ENCODE measurements at regions not wholly inside any gene's neighbourhood (a gene's known extent, or its start where the extent isn't known, plus 50 kb on each side); places are given as distances from the start of the nearest gene placed in this dataset.

- Histone ChIP-seq H3K4ac (ENCODE audit: low read depth in 1 of 2, low read length in 2 of 2) (no peak overlapping the region), H3K4me3 (ENCODE audit: insufficient read depth in 1 of 2, low read depth in 1 of 2, low read length in 2 of 2) (no peak overlapping the region), H3K14ac (ENCODE audit: low read length in 2 of 2) (no peak overlapping the region), H2BK12ac (ENCODE audit: low read length in 2 of 2) (no peak overlapping the region), H3K9me3 (ENCODE audit: control insufficient read depth, low read length) (no peaks in the 10 kb centered on the region), H3K79me1 (replicated peaks; ENCODE audit: low read length, poor library complexity, severe bottlenecking) (no peaks in the 10 kb centered on the region), H3K27me3 (ENCODE audit: control insufficient read depth in 1 of 2, insufficient read depth in 1 of 2, low read length in 2 of 2) (no peaks in the 10 kb centered on the region), H3K27ac (ENCODE audit: low read length, poor library complexity, severe bottlenecking) (no peak overlapping the region), H3K4me2 (ENCODE audit: low read length, poor library complexity, severe bottlenecking) (no peak overlapping the region), H3K23ac (ENCODE audit: low read length in 2 of 2) (peak overlapping the region in 1 of 2 experiments; percentile 49), H3K9ac (ENCODE audit: low read length) (no peak overlapping the region), H3K36me3 (ENCODE audit: control insufficient read depth in 1 of 2, insufficient read depth in 2 of 2, low read depth in 1 of 2, low read length in 2 of 2) (no peaks in the 10 kb centered on the region), H3K18ac (ENCODE audit: low read depth in 1 of 2, low read length in 2 of 2) (peak overlapping the region in 1 of 2 experiments; percentile 69), H2AK5ac (ENCODE audit: low read length, severe bottlenecking) (no peak overlapping the region), H2BK120ac (ENCODE audit: low read depth, low read length) (no peak overlapping the region), H2AFZ (ENCODE audit: low read depth, low read length) (no peak overlapping the region), H2BK15ac (ENCODE audit: low read depth, poor library complexity, severe bottlenecking) (no peak overlapping the region), H3K4me1 (ENCODE audit: control insufficient read depth, insufficient read depth, low read depth, low read length) (peaks cover 1% of the 10 kb centered on the region), H4K8ac (ENCODE audit: low read length) (no peak overlapping the region), H4K91ac (ENCODE audit: low read length) (no peak overlapping the region), H2BK5ac (ENCODE audit: low read depth, low read length, poor library complexity, severe bottlenecking) (no peak overlapping the region)
- WGBS = 96% methylated on average over 2 of the region's 2 CpGs
- DNase-seq = no peak
These were observed 64.4 kb upstream of the NOX3 start for GRCh38 chr6:155520078-155520477.

- Histone ChIP-seq H3K4me2 (ENCODE audit: low read length, poor library complexity, severe bottlenecking) (no peak overlapping the region), H4K91ac (ENCODE audit: low read length) (no peak overlapping the region), H3K9ac (ENCODE audit: low read length) (no peak overlapping the region), H3K23ac (ENCODE audit: low read length in 2 of 2) (no peak overlapping the region), H3K4ac (ENCODE audit: low read depth in 1 of 2, low read length in 2 of 2) (no peak overlapping the region), H3K14ac (ENCODE audit: low read length in 2 of 2) (no peak overlapping the region), H3K9me3 (ENCODE audit: control insufficient read depth, low read length) (no peaks in the 10 kb centered on the region), H2BK12ac (ENCODE audit: low read length in 2 of 2) (no peak overlapping the region), H3K27me3 (ENCODE audit: control insufficient read depth in 1 of 2, insufficient read depth in 1 of 2, low read length in 2 of 2) (no peaks in the 10 kb centered on the region), H3K27ac (ENCODE audit: low read length, poor library complexity, severe bottlenecking) (no peak overlapping the region), H3K4me3 (ENCODE audit: insufficient read depth in 1 of 2, low read depth in 1 of 2, low read length in 2 of 2) (no peak overlapping the region), H2AK5ac (ENCODE audit: low read length, severe bottlenecking) (no peak overlapping the region), H2AFZ (ENCODE audit: low read depth, low read length) (no peak overlapping the region), H2BK5ac (ENCODE audit: low read depth, low read length, poor library complexity, severe bottlenecking) (no peak overlapping the region), H3K36me3 (ENCODE audit: control insufficient read depth in 1 of 2, insufficient read depth in 2 of 2, low read depth in 1 of 2, low read length in 2 of 2) (no peaks in the 10 kb centered on the region), H4K8ac (ENCODE audit: low read length) (no peak overlapping the region), H3K79me1 (replicated peaks; ENCODE audit: low read length, poor library complexity, severe bottlenecking) (no peaks in the 10 kb centered on the region), H3K4me1 (ENCODE audit: control insufficient read depth, insufficient read depth, low read depth, low read length) (peaks cover 1% of the 10 kb centered on the region), H2BK120ac (ENCODE audit: low read depth, low read length) (no peak overlapping the region), H2BK15ac (ENCODE audit: low read depth, poor library complexity, severe bottlenecking) (no peak overlapping the region), H3K18ac (ENCODE audit: low read depth in 1 of 2, low read length in 2 of 2) (no peak overlapping the region)
- no peak for DNase-seq
- 83% methylated on average over 1 of the region's 1 CpG for WGBS
These were observed 63.6 kb upstream of the NOX3 start for GRCh38 chr6:155519176-155519738.

- H3K36me3 ChIP-seq (ENCODE audit: control insufficient read depth in 1 of 2, insufficient read depth in 2 of 2, low read depth in 1 of 2, low read length in 2 of 2) = no peaks in the 10 kb centered on the region
- H2BK12ac ChIP-seq (ENCODE audit: low read length in 2 of 2) = no peak overlapping the region
- no peak overlapping the region for H3K27ac ChIP-seq (ENCODE audit: low read length, poor library complexity, severe bottlenecking)
- no peak overlapping the region for H3K23ac ChIP-seq (ENCODE audit: low read length in 2 of 2)
- no peak overlapping the region for H2BK5ac ChIP-seq (ENCODE audit: low read depth, low read length, poor library complexity, severe bottlenecking)
- H2AK5ac ChIP-seq (ENCODE audit: low read length, severe bottlenecking) = no peak overlapping the region
- no peak overlapping the region for H4K8ac ChIP-seq (ENCODE audit: low read length)
- 96% methylated on average over 7 of the region's 8 CpGs for WGBS
- H3K4ac ChIP-seq (ENCODE audit: low read depth in 1 of 2, low read length in 2 of 2) = no peak overlapping the region
- no peak overlapping the region for H3K4me3 ChIP-seq (ENCODE audit: insufficient read depth in 1 of 2, low read depth in 1 of 2, low read length in 2 of 2)
- H3K79me1 ChIP-seq (replicated peaks; ENCODE audit: low read length, poor library complexity, severe bottlenecking) = no peaks in the 10 kb centered on the region
- H3K27me3 ChIP-seq (ENCODE audit: control insufficient read depth in 1 of 2, insufficient read depth in 1 of 2, low read length in 2 of 2) = no peaks in the 10 kb centered on the region
- DNase-seq = no peak
- no peak overlapping the region for H2BK120ac ChIP-seq (ENCODE audit: low read depth, low read length)
- H3K4me1 ChIP-seq (ENCODE audit: control insufficient read depth, insufficient read depth, low read depth, low read length) = no peaks in the 10 kb centered on the region
- H3K4me2 ChIP-seq (ENCODE audit: low read length, poor library complexity, severe bottlenecking) = no peak overlapping the region
- H3K9me3 ChIP-seq (ENCODE audit: control insufficient read depth, low read length) = no peaks in the 10 kb centered on the region
- H2AFZ ChIP-seq (ENCODE audit: low read depth, low read length) = no peak overlapping the region
- H3K18ac ChIP-seq (ENCODE audit: low read depth in 1 of 2, low read length in 2 of 2) = no peak overlapping the region
- no peak overlapping the region for H2BK15ac ChIP-seq (ENCODE audit: low read depth, poor library complexity, severe bottlenecking)
- H3K14ac ChIP-seq (ENCODE audit: low read length in 2 of 2) = no peak overlapping the region
- no peak overlapping the region for H4K91ac ChIP-seq (ENCODE audit: low read length)
- H3K9ac ChIP-seq (ENCODE audit: low read length) = no peak overlapping the region
These were observed 61.7 kb upstream of the NOX3 start for GRCh38 chr6:155517294-155517693.

GRCh38 chr6:155510879-155511278 is 55.2 kb upstream of the NOX3 start:
- DNase-seq = peak; percentile 29
- no peaks in the 10 kb centered on the region for H3K4me1 ChIP-seq (ENCODE audit: control insufficient read depth, insufficient read depth, low read depth, low read length)
- no peak overlapping the region for H4K8ac ChIP-seq (ENCODE audit: low read length)
- no peak overlapping the region for H2BK120ac ChIP-seq (ENCODE audit: low read depth, low read length)
- no peak overlapping the region for H3K9ac ChIP-seq (ENCODE audit: low read length)
- H3K9me3 ChIP-seq (ENCODE audit: control insufficient read depth, low read length) = no peaks in the 10 kb centered on the region
- WGBS = 93% methylated on average over 1 of the region's 1 CpG
- no peak overlapping the region for H2AK5ac ChIP-seq (ENCODE audit: low read length, severe bottlenecking)
- no peak overlapping the region for H3K23ac ChIP-seq (ENCODE audit: low read length in 2 of 2)
- H2BK15ac ChIP-seq (ENCODE audit: low read depth, poor library complexity, severe bottlenecking) = no peak overlapping the region
- H3K27me3 ChIP-seq (ENCODE audit: control insufficient read depth in 1 of 2, insufficient read depth in 1 of 2, low read length in 2 of 2) = no peaks in the 10 kb centered on the region
- no peak overlapping the region for H3K14ac ChIP-seq (ENCODE audit: low read length in 2 of 2)
- no peak overlapping the region for H3K4me3 ChIP-seq (ENCODE audit: insufficient read depth in 1 of 2, low read depth in 1 of 2, low read length in 2 of 2)
- H3K79me1 ChIP-seq (replicated peaks; ENCODE audit: low read length, poor library complexity, severe bottlenecking) = no peaks in the 10 kb centered on the region
- H4K91ac ChIP-seq (ENCODE audit: low read length) = no peak overlapping the region
- H3K36me3 ChIP-seq (ENCODE audit: control insufficient read depth in 1 of 2, insufficient read depth in 2 of 2, low read depth in 1 of 2, low read length in 2 of 2) = no peaks in the 10 kb centered on the region
- no peak overlapping the region for H2BK5ac ChIP-seq (ENCODE audit: low read depth, low read length, poor library complexity, severe bottlenecking)
- no peak overlapping the region for H3K18ac ChIP-seq (ENCODE audit: low read depth in 1 of 2, low read length in 2 of 2)
- H3K27ac ChIP-seq (ENCODE audit: low read length, poor library complexity, severe bottlenecking) = no peak overlapping the region
- H2AFZ ChIP-seq (ENCODE audit: low read depth, low read length) = no peak overlapping the region
- H3K4ac ChIP-seq (ENCODE audit: low read depth in 1 of 2, low read length in 2 of 2) = no peak overlapping the region
- H3K4me2 ChIP-seq (ENCODE audit: low read length, poor library complexity, severe bottlenecking) = no peak overlapping the region
- no peak overlapping the region for H2BK12ac ChIP-seq (ENCODE audit: low read length in 2 of 2)
